NCI-H69 (cell line): ENCODE measurements at regions not wholly inside any gene's neighbourhood (a gene's known extent, or its start where the extent isn't known, plus 50 kb on each side); places are given as distances from the start of the nearest gene placed in this dataset.
A peak's percentile ranks its signal among the peaks of the same experiment; 100 is the strongest.

Experiments used
- DNase-seq: peaks from one replicate; lab custom pipeline; 2025; lab: John Stamatoyannopoulos, UW

DNA sequence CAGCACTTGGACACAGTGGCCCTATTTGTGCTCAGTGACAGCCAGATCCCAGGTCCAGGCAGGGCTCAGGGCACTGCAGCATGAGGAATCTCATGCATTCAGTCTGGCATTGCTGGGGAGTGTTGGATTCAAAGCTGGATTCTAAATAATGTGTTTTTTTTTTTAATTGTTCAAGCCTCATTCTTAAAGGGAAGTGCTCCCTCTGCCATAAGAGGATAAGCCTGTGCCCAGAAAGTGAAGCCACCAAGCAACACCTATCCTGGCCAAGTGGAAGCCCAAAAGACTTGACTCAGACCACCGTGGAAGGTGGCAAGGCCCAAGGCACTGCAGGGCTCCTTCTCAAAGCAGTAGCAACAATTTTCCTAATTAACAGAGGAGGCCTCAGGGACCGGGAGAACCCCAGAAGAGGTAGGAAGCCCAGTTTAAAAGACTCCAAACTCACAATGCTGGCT is 135.6 kb downstream of the ACTL7B start:
- DNase-seq = no peak

DNA sequence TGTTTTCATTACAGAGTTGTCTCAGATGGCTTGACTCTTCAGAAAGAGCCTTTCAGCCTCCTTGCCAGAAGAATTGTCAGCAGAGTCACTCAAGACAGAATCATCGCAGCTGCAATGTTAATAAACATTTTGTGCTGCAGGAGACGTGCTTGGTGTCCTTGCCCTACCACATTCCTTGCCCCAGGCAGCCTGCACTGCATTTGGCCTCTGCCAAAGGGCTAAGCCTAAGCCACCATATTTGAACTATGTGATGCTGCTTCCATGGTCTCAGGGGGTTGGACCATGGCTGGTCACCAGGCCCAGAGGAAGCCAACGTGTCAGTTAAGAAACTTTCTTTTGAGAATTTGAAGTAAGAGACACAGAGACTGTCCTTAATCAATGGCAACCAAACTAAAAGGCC is 145.4 kb downstream of the ACTL7B start:
- DNase-seq = no peak

DNA sequence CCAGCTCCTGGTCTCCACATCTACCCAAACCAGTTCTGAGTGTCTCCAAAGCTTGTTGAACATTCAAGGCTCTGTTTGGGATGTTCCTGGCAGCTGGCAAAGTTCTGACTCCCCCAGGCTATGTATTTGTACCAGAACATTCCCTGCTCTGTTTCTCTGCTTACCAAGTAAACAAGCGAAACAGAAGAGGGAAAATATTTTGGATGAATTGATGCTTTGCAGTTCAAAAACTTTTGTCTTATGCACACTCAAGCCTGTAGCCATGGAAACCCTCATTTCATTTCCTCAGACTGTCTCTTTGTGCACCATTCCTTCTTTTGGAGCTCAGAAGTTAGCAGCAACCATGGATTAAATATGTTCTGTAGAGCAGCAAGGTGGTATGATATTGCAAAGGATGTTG is 145.8 kb downstream of the ACTL7B start:
- DNase-seq = no peak

- no peak for DNase-seq
Observed at GRCh38 chr9:108709126-108709525, 146.7 kb downstream of the ACTL7B start.

DNA sequence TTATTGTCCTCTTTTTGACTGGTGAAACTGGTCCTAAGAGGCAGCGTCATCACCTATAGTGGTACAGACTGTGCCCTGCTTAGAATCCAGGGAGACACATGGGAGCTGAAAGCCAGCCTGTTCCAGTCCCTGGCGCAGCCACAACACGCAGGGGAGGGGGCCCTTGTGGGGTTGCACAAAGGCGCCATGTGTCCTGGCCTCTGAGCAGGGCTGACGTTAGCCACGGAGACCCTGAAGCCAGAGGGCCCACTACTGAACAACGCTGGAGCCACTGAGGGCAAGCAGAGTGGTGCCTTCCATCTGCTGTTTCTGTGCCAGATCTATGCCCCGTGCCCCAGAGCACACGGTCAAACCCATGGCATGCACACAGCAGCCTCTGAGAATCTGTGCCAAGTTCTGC is 147.3 kb downstream of the ACTL7B start:
- DNase-seq = no peak

- DNase-seq = no peak
Observed at GRCh38 chr9:108707120-108707519, 148.7 kb downstream of the ACTL7B start.

GRCh38 chr9:108704156-108704852 is 151.5 kb downstream of the ACTL7B start:
- DNase-seq = no peak

- DNase-seq = no peak
Observed at GRCh38 chr9:108703429-108703828, 152.4 kb downstream of the ACTL7B start.

GRCh38 chr9:108702681-108703080 is 153.1 kb downstream of the ACTL7B start:
- DNase-seq = no peak

DNA sequence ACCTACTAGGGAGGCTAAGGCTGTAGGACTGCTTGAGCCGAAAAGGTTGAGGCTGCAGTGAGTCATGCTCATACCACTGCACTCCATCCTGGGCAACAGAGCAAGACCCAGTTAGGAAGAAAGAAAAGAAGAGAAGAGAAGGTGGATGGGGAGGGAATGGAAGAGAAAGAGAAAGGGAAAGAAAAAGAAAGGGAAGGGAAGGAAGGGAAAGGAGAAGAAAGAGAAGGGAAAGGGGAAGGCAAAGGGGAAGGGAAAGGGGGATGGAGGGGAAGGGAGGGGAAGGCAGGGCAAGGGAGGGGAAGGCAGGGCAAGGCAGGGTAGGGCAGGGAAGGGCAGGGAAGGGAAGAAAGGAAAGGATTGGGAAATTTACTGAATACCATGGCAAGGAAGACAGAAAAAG is 157.0 kb downstream of the ACTL7B start:
- DNase-seq = no peak

- no peak for DNase-seq
Observed at GRCh38 chr9:108698231-108698630, 157.6 kb downstream of the ACTL7B start.

GRCh38 chr9:108696156-108696555 is 159.6 kb downstream of the ACTL7B start:
- peak; percentile 37 for DNase-seq

- no peak for DNase-seq
Observed at GRCh38 chr9:108694170-108694569, 161.6 kb downstream of the ACTL7B start.

- DNase-seq = no peak
Observed at GRCh38 chr9:108691614-108692013, 164.2 kb downstream of the ACTL7B start.

DNA sequence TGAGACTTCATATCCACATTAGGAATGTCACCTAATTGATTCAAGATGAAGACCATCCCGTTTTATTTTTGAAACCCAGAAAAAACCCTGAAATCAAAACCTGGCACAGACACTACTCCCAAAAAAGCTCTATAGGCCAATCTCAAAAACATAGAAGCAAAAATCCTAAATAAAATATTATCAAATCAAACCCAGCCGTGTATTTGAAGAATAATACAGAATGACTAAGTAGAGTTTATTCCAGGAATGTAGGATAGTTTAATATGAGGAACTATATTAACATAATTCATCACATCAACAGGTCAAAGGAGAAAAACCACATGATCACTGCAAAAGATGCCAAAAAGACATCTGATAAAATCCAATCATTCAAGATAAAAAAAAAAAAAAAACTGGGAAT is 167.1 kb downstream of the ACTL7B start:
- no peak for DNase-seq

GRCh38 chr9:108688051-108688450 is 167.7 kb downstream of the ACTL7B start:
- DNase-seq = no peak

GRCh38 chr9:108687006-108687987 is 168.5 kb downstream of the ACTL7B start:
- peak; percentile 35 for DNase-seq

DNA sequence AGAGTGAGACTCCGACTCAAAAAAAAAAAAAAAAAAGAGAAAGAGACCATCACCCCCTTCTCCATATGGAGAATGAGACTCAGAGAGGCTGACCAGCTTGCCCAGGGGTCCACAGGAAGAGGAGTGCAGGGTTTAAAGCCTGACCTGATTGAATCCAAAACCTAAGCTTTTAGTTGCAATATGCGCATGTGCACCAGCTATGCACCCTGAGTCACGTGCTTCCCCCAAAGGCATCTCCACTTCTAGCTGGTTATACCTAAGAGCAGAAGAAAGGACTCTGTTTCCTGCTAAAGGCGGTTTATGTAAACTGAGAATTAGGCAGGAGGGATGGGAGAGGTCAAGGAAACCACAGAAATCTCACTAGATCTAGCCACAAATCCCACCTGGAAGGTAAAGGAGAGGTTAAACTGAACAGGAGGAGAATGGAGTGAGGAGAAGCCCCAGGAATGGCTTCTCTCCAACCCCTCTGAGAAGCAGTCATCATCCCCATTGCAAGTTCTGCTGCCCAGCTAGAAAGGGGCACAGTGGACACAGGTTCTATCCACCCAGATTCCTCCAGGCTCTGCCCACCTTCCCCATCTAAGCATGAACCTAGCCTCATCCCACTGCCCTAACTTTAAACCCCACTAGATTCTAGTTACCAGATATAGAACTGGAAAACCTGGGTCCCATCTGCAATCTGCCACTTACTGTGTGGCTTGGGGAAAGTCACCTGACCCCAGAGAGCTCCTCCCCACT is 171.3 kb downstream of the ACTL7B start:
- no peak for DNase-seq

DNA sequence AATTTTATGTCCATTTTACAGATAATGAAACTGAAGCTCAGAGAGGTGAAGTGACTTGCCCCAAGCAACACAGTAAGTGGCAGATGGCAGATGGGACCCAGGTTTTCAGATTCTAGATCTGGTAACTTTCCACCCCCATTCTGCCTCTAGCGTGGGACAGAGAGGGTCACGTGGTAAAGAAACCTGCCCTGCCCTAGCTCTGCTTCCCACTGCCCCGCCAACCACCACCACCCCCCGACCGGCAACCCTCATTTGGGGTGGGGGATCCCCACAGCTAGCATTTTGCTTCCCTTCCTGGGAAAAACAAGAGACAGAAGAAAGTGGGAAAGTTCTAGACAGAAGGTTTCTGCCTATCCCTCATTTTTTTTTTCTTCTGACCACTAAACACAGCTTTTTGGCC is 172.5 kb downstream of the ACTL7B start:
- DNase-seq = no peak

DNA sequence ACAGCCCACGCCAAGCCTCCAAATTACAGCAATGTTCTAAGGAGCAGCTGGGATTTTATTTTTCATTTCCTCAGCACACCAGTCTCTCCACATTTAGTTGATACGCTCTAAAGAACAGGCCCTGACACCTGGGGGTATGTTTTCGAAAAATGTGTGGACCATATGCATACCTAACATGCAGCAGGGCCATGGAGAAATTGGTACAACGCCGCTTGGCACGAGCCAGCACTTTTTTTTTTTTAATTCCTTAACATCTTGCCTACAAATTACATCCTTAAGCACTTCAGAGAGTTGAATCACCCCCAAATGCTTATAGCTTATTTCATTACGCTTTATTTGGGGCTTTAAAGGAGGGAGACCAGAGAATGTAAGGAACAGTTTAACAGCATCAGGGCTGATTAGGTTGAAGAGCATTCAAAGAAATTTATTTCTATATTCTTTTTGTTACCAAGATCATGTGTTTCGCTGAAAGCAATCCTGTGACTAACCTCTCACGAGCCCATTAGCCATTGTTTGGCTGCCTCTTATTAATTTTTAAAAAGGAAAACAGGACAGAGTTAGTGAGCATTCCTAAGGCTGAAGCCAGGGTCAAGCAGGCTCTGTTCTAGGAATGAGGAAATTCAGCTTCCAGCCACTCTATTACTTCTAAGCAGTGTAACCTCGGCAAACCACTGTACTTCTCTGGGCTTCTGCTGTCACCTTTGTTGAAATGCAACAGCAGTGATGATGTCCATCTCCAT is 173.8 kb downstream of the ACTL7B start:
- no peak for DNase-seq

DNA sequence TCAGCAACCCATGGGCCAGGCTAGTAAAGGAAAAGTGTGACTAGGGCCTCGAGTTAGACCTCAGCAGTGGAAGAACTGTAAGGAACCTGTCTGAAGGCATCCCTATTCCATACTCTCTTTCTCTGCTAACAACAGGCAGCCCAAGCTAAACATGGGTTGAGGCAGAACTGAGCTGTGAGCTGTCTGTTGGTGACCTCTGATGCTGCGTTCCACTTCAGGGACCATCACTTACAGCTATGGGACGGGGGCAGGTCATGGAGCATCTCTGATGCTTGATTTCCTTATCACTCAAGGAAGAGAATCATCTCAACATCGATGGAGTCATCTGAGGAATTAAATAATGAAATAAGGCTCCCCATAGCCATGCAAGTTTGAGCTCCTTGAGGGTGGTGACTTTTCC is 174.8 kb downstream of the ACTL7B start:
- no peak for DNase-seq

DNA sequence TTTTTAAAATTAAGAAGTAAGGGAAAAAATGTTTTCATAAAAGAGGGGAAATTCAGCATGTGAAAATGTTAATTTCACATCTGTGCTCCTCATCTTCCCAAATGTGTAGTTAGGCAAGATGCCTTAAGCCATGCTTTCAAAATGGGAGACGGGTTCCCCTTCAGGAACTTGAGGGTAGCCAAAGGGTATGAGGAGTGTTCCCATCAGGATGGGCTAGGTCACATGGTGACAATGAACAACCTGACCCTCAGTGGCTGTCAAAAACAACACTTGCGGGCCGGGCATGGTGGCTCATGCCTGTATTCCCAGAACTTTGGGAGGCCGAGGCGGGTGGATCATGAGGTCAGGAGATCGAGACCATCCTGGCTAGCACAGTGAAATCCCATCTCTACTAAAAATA is 178.0 kb downstream of the ACTL7B start:
- no peak for DNase-seq
